DMS 273 treated with DMSO at 0.1 percent for 48 hours (cell line): ENCODE measurements at regions not wholly inside any gene's neighbourhood (a gene's known extent, or its start where the extent isn't known, plus 50 kb on each side); places are given as distances from the start of the nearest gene placed in this dataset.

Source experiments
- DNase-seq: peaks from one replicate; lab custom pipeline; 2025; lab: John Stamatoyannopoulos, UW

- no peak for DNase-seq
Measured at GRCh38 chr7:113968713-113969112, 49.9 kb upstream of the PPP1R3A start.
